ENCODE measurements at regions not wholly inside any gene's neighbourhood (a gene's known extent, or its start where the extent isn't known, plus 50 kb on each side); places are given as distances from the start of the nearest gene placed in this dataset.

DNA sequence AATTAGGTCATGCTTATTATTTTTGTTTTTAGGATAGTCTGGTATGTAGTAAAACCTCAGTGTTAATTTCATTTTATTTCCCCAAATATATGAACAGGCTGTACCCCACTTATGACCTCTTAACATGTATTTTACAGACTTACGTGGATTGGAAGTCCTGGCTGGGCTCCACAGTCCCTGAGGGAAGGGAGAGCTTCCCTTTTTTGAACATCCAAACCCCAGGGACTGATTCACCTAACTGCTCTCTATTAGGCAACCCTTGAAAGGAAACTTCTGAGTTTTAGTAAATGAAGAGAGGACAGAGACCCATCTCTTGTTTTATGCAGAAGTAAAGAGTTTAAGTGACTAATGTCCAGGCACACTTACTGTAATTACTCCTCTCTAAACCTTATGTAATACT is 233.1 kb upstream of the SPRY1 start:
- no peak overlapping the region for H3K4me3 ChIP-seq (replicated peaks; ENCODE audit: low read depth, low read length)
- TF ChIP-seq, protein P1, sequence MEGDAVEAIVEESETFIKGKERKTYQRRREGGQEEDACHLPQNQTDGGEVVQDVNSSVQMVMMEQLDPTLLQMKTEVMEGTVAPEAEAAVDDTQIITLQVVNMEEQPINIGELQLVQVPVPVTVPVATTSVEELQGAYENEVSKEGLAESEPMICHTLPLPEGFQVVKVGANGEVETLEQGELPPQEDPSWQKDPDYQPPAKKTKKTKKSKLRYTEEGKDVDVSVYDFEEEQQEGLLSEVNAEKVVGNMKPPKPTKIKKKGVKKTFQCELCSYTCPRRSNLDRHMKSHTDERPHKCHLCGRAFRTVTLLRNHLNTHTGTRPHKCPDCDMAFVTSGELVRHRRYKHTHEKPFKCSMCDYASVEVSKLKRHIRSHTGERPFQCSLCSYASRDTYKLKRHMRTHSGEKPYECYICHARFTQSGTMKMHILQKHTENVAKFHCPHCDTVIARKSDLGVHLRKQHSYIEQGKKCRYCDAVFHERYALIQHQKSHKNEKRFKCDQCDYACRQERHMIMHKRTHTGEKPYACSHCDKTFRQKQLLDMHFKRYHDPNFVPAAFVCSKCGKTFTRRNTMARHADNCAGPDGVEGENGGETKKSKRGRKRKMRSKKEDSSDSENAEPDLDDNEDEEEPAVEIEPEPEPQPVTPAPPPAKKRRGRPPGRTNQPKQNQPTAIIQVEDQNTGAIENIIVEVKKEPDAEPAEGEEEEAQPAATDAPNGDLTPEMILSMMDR (IDR thresholded peaks at IDR 0.05; ENCODE audit: low read length, missing control alignments), result no peak
- no peak for DNase-seq (ENCODE audit: low read depth)

DNA sequence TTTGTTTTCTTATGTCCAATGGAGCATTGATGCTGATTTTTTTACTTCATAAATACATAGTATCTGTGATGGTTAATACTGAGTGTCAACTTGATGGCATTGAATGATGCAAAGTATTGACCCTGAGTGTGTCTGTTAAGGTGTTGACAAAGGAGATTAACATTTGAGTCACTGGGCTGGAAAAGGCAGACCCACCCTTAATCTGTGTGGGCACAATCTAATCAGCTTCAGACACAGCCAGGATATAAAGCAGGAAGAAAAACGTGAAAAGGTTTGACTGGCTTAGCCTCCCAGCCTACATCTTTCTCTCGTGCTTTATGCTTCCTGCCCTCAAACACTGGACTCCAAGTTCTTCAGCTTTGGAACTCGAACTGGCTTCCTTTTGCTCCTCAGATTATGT is 230.6 kb upstream of the SPRY1 start:
- TF ChIP-seq, protein P1 (IDR thresholded peaks at IDR 0.05; ENCODE audit: low read length, missing control alignments), result no peak
- no peak overlapping the region for H3K4me3 ChIP-seq (replicated peaks; ENCODE audit: low read depth, low read length)
- DNase-seq (ENCODE audit: low read depth), result no peak

DNA sequence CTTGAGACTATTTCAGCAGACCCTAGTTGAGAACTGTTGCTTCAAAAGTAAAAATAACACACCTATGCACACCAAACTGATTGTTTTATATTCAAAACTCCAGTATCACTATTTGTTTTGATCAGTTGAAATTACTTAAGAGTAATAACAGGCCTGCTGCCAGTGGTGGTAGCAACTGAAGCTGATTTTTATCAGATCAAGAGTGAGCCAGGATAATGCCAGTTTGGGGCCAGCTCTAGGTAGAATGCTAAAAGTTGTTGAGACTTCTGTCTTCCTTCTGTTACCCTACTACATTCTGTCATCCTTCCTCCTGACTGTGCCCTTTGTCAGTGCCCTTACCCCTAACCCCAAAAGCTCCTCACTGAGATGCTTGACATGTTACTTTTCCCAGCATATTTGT is 228.7 kb upstream of the SPRY1 start:
- DNase-seq (ENCODE audit: low read depth), result no peak
- no peak overlapping the region for H3K4me3 ChIP-seq (replicated peaks; ENCODE audit: low read depth, low read length)
- TF ChIP-seq, protein P1 (IDR thresholded peaks at IDR 0.05; ENCODE audit: low read length, missing control alignments), result no peak

DNA sequence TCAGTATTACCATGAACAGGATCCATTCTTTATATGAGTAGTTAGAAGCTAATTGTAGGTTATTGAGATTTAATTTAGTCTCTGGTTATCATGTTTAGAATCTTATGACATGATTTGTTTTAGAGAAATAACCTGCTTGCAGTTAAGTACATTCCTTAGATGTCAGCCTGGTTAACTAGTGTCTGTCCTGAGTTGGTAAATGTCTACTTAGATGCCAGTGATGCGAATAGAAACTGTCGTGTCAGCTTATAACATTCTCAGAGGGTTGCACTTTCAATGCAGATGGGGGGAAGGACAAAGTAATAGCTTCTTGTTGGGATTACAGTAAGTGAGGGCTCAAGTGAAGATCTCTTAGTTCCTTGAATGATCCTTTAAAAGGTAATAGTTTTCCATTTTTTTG is 227.8 kb upstream of the SPRY1 start:
- no peak overlapping the region for H3K4me3 ChIP-seq (replicated peaks; ENCODE audit: low read depth, low read length)
- DNase-seq (ENCODE audit: low read depth), result no peak
- TF ChIP-seq, protein P1 (IDR thresholded peaks at IDR 0.05; ENCODE audit: low read length, missing control alignments), result no peak

DNA sequence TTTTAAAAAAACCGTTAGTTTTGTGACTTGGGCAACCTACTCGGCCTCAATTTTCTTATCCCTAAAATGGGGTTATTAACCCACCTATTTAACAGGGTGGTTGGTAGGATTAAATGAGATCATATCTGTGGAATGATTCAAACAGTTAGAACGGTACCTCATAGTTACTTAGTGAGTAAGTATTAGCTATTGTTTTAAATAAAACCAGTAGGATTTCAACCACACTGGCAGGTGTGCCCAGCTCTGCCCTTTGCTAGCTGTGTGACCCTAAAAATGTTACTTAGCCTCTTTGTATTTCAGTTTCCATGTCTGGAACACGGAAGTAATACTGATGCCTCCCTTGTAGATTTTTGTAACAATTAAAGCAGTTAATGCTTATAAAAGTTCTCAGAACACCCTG is 225.8 kb upstream of the SPRY1 start:
- no peak overlapping the region for H3K4me3 ChIP-seq (replicated peaks; ENCODE audit: low read depth, low read length)
- DNase-seq (ENCODE audit: low read depth), result peak; percentile 10
- TF ChIP-seq, protein P1 (IDR thresholded peaks at IDR 0.05; ENCODE audit: low read length, missing control alignments), result no peak

DNA sequence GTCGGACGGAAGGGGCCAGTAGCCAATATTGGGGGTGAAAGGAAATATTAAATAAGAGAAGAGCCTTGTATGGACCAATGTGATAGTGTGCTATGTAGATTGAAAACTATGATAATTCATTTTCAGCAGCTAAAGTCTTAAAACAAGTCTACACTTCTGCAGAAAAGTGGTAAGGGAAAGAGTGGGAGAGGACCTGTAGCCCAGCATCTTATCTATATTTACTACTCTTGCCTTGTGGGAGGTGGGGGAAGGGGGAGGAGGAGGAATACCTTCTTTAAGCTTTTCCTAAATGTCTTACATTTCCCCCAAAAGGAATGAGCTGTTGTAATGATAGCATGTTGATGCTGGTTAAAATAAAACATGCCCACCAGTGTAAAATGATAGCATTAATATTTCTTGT is 220.0 kb upstream of the SPRY1 start:
- DNase-seq (ENCODE audit: low read depth), result no peak
- TF ChIP-seq, protein P1 (IDR thresholded peaks at IDR 0.05; ENCODE audit: low read length, missing control alignments), result no peak
- no peak overlapping the region for H3K4me3 ChIP-seq (replicated peaks; ENCODE audit: low read depth, low read length)

DNA sequence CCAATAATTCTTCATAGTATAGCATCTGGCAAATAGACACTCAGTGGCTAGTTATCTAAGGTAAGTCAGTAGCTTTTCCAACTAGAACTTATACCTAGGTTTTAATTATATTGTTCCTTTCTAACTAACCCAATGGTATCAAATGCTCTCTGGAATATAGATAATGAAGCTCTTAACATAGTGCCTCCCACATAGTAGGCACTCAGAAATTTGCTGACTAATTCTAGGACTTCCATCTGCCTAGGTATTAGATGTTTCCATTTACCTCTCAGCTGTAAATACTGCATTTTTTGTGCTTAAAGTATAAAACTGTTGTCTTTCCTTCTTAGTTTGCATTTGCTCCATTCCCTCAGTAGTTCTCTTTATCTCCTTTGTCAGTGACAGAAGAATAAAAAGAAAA is 214.3 kb upstream of the SPRY1 start:
- no peak overlapping the region for H3K4me3 ChIP-seq (replicated peaks; ENCODE audit: low read depth, low read length)
- TF ChIP-seq, protein P1 (IDR thresholded peaks at IDR 0.05; ENCODE audit: low read length, missing control alignments), result no peak
- no peak for DNase-seq (ENCODE audit: low read depth)
